OCI-LY7 (cell line): ENCODE measurements at regions not wholly inside any gene's neighbourhood (a gene's known extent, or its start where the extent isn't known, plus 50 kb on each side); places are given as distances from the start of the nearest gene placed in this dataset.

Experiments
- CTCF ChIP-seq: fragments of 200-600 bp; sonication (generic); conservative IDR thresholded peaks from 2 replicates; pipeline ENCODE4 v1.5.1; 2014; ENCODE audit warnings: mild to moderate bottlenecking, antibody characterized with exemption, low read length, moderate library complexity, mixed read lengths
- EZH2phosphoT487 ChIP-seq: fragments of 200-600 bp; sonication (generic); IDR thresholded peaks from 2 replicates; pipeline ENCODE4 v1.6.1; 2018; ENCODE audit warnings: low read depth, borderline replicate concordance, mild to moderate bottlenecking, mixed run types, antibody characterized with exemption, low read length, moderate library complexity, mixed read lengths

- no peak for TF ChIP-seq CTCF
- no peak for TF ChIP-seq EZH2phosphoT487
Observed at GRCh38 chr4:26008737-26009136, 94.7 kb downstream of the SMIM20 start.
